ENCODE measurements at regions not wholly inside any gene's neighbourhood (a gene's known extent, or its start where the extent isn't known, plus 50 kb on each side); places are given as distances from the start of the nearest gene placed in this dataset.
"Not testable (repeated sequence)": the region's sequence is repeated elsewhere in the genome, so short reads cannot be mapped to it uniquely, and the experiment has no call there.

DNA sequence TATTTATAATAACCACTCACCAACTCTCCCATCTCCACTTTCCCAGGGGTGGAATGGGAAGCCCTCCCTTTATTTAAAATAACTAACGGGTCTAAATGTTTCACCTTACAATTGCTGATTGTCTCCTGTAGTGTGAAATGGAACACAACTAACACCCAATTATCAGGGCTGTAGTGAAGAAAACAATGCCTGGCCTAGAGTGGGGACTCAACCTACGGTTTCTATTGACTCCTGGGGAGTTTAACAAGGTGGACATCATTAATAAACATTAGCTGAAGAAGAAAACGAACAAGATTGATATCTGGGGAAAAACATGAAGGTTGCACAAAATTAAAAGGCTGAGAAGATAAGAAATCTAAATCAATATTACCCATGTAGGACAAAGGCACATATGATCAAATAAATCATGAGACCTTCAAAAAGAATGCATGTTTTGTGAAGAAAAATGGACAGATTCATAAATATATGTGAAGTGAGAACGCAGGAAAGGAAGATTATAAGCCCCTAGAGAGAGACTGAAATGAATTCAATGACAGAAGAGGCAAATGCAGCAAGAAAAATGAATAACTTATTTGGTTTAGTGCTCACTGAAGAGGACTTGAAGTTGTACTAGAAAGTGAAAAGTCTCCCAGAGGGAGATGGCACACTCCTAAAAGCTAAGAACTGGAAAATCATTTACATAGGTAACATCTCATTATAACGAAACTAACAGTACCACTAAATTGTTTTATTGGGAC lies 593.0 kb upstream of the AADAT start:
- H3K36me3 ChIP-seq (ENCODE audit: insufficient read depth, low read length), result no peaks in the 10 kb centered on the region
- no peak overlapping the region for H3K4me2 ChIP-seq (ENCODE audit: insufficient read depth, low read length)
- H3K79me2 ChIP-seq (ENCODE audit: insufficient read depth, low read length), result no peaks in the 10 kb centered on the region
- no peak overlapping the region for H3K4me3 ChIP-seq (ENCODE audit: insufficient read depth, low read length)
- DNase-seq (ENCODE audit: insufficient read length, low spot score, missing footprints), result no peak
- no peaks in the 10 kb centered on the region for H3K27me3 ChIP-seq (ENCODE audit: insufficient read depth, low read length)
- no peak overlapping the region for H3K27ac ChIP-seq (ENCODE audit: low read depth, low read length)
- TF ChIP-seq, protein P1, sequence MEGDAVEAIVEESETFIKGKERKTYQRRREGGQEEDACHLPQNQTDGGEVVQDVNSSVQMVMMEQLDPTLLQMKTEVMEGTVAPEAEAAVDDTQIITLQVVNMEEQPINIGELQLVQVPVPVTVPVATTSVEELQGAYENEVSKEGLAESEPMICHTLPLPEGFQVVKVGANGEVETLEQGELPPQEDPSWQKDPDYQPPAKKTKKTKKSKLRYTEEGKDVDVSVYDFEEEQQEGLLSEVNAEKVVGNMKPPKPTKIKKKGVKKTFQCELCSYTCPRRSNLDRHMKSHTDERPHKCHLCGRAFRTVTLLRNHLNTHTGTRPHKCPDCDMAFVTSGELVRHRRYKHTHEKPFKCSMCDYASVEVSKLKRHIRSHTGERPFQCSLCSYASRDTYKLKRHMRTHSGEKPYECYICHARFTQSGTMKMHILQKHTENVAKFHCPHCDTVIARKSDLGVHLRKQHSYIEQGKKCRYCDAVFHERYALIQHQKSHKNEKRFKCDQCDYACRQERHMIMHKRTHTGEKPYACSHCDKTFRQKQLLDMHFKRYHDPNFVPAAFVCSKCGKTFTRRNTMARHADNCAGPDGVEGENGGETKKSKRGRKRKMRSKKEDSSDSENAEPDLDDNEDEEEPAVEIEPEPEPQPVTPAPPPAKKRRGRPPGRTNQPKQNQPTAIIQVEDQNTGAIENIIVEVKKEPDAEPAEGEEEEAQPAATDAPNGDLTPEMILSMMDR (IDR thresholded peaks at IDR 0.05; ENCODE audit: extremely low read depth, low read depth, low read length), result no peak
- H2AFZ ChIP-seq (ENCODE audit: low read length), result no peak overlapping the region
- no peaks in the 10 kb centered on the region for H3K4me1 ChIP-seq (ENCODE audit: insufficient read depth, low read length)
- no peaks in the 10 kb centered on the region for H4K20me1 ChIP-seq (ENCODE audit: insufficient read depth, low read length)
- H3K9me3 ChIP-seq (ENCODE audit: low read depth, low read length), result no peaks in the 10 kb centered on the region

DNA sequence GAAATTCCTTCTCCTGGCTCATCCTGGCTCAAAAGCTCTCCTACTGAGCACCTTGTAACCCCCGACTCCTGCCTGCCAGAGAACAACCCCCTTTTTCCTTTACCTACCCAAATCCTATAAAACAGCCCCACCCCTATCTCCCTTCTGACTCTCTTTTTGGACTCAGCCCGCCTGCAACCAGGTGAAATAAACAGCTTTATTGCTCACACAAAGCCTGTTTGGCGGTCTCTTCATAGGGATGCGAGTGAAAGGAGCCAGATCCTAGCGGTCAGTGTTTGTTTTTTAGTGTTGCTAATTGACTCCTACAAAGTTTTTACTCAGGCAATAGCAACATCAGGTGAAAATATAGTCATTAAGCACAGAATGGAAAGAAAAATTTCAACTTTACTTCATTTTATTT lies 592.3 kb upstream of the AADAT start:
- not testable (repeated sequence) for H4K20me1 ChIP-seq (ENCODE audit: insufficient read depth, low read length); H3K27ac ChIP-seq (ENCODE audit: low read depth, low read length); H3K79me2 ChIP-seq (ENCODE audit: insufficient read depth, low read length); H3K36me3 ChIP-seq (ENCODE audit: insufficient read depth, low read length); H3K4me2 ChIP-seq (ENCODE audit: insufficient read depth, low read length); H2AFZ ChIP-seq (ENCODE audit: low read length); H3K27me3 ChIP-seq (ENCODE audit: insufficient read depth, low read length); H3K4me3 ChIP-seq (ENCODE audit: insufficient read depth, low read length); H3K9me3 ChIP-seq (ENCODE audit: low read depth, low read length); H3K4me1 ChIP-seq (ENCODE audit: insufficient read depth, low read length); DNase-seq (ENCODE audit: insufficient read length, low spot score, missing footprints)

DNA sequence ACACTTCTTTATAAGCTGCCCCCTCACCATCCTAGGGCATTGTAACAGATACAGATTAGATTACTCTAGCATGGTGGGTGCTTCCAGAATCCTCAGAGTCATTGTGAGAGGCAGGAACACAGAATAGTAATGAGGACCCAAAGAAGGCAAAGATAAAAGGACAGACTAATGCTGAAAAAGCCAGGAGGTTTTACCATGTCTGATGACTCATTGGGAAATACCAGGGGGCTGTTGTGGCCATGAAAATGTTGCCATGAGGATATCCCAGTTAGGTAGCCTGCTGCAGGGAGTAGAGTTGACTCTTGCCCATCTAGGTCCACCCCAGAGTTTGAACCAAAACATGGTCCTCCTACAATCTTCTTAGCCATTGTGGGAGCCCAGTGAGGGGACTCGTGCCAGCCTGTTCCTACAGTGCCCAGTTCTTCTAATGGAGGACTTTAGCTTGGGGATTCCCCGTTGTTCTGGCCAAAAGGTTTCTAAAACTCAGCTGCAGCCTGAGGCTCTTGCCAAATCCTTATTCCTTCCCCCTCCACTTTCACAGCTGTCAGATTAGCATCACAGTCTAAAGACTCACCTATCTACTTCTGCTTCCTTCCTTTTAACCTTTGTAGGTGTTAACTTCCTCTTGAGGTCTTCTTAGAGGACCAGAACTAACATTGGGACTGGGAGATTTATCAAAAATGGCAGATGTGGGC lies 586.0 kb upstream of the AADAT start:
- H3K79me2 ChIP-seq (ENCODE audit: insufficient read depth, low read length), result no peaks in the 10 kb centered on the region
- no peak for DNase-seq (ENCODE audit: insufficient read length, low spot score, missing footprints)
- H3K4me2 ChIP-seq (ENCODE audit: insufficient read depth, low read length), result no peak overlapping the region
- no peaks in the 10 kb centered on the region for H4K20me1 ChIP-seq (ENCODE audit: insufficient read depth, low read length)
- H3K36me3 ChIP-seq (ENCODE audit: insufficient read depth, low read length), result no peaks in the 10 kb centered on the region
- H3K4me3 ChIP-seq (ENCODE audit: insufficient read depth, low read length), result no peak overlapping the region
- no peak overlapping the region for H3K27ac ChIP-seq (ENCODE audit: low read depth, low read length)
- no peaks in the 10 kb centered on the region for H3K27me3 ChIP-seq (ENCODE audit: insufficient read depth, low read length)
- H2AFZ ChIP-seq (ENCODE audit: low read length), result no peak overlapping the region
- no peaks in the 10 kb centered on the region for H3K9me3 ChIP-seq (ENCODE audit: low read depth, low read length)
- peaks cover 19% of the 10 kb centered on the region for H3K4me1 ChIP-seq (ENCODE audit: insufficient read depth, low read length)
- TF ChIP-seq, protein P1 (IDR thresholded peaks at IDR 0.05; ENCODE audit: extremely low read depth, low read depth, low read length), result no peak

DNA sequence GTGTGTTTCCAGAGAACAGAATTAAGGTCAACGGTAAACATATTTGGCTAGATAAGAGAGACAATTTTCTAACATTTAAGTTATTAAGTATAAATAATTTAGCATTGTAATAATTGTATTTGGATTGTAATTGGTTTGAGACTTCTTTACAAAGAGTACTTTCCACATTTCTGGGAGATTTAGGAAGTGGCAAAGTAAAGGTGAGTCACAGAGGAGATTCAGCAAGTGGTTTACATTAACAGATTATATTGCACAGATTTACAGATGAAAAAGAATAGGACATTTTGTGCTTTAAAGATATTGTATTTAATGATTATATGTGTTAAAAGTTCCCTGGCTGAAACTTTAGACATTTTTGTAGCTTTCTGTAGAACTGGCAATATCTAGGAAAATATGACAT lies 584.4 kb upstream of the AADAT start:
- Histone ChIP-seq H3K9me3 (ENCODE audit: low read depth, low read length) (no peaks in the 10 kb centered on the region), H3K4me2 (ENCODE audit: insufficient read depth, low read length) (no peak overlapping the region), H3K27me3 (ENCODE audit: insufficient read depth, low read length) (no peaks in the 10 kb centered on the region), H2AFZ (ENCODE audit: low read length) (no peak overlapping the region), H4K20me1 (ENCODE audit: insufficient read depth, low read length) (no peaks in the 10 kb centered on the region), H3K79me2 (ENCODE audit: insufficient read depth, low read length) (no peaks in the 10 kb centered on the region), H3K4me1 (ENCODE audit: insufficient read depth, low read length) (peaks cover 19% of the 10 kb centered on the region), H3K27ac (ENCODE audit: low read depth, low read length) (no peak overlapping the region), H3K4me3 (ENCODE audit: insufficient read depth, low read length) (no peak overlapping the region), H3K36me3 (ENCODE audit: insufficient read depth, low read length) (no peaks in the 10 kb centered on the region)
- DNase-seq (ENCODE audit: insufficient read length, low spot score, missing footprints), result no peak
- TF ChIP-seq, protein P1 (IDR thresholded peaks at IDR 0.05; ENCODE audit: extremely low read depth, low read depth, low read length), result no peak

Data from osteoblast (primary cell).